Cardiac muscle cell (in vitro differentiated cells and primary cell): ENCODE measurements at regions not wholly inside any gene's neighbourhood (a gene's known extent, or its start where the extent isn't known, plus 50 kb on each side); places are given as distances from the start of the nearest gene placed in this dataset.
"Not testable (repeated sequence)": the region's sequence is repeated elsewhere in the genome, so short reads cannot be mapped to it uniquely, and the experiment has no call there.

Experiments used
- DNase-seq, 2 donors: peaks; one replicate each; pipeline versions ENCODE4 v3.0.0 to v3.0.0-alpha.2; 2010 to 2017; ENCODE audit warnings: low read depth in 1 of 2, low spot score in 1 of 2
- H3K27ac ChIP-seq: fragments of 200-600 bp; sonication (generic); 2 replicates; pipeline ENCODE4 v1.5.1; 2016
- H3K27me3 ChIP-seq: fragments of 200-600 bp; sonication (generic); 2 replicates; pipeline ENCODE4 v1.6.0; 2016; ENCODE audit warnings: control low read depth
- H3K36me3 ChIP-seq: fragments of 200-600 bp; sonication (generic); 2 replicates; pipeline ENCODE4 v1.5.1; 2016; ENCODE audit warnings: control low read depth
- H3K4me1 ChIP-seq: fragments of 200-600 bp; sonication (generic); 2 replicates; pipeline ENCODE4 v1.8.1; 2017; ENCODE audit warnings: low read depth, mild to moderate bottlenecking, mixed run types
- H3K4me3 ChIP-seq: fragments of 200-600 bp; sonication (generic); 2 replicates; pipeline ENCODE4 v1.5.1; 2016; ENCODE audit warnings: mild to moderate bottlenecking
- H3K9me3 ChIP-seq: fragments of 200-600 bp; sonication (generic); 2 replicates; pipeline ENCODE4 v1.5.1; 2017; ENCODE audit warnings: low read depth, mild to moderate bottlenecking, control low read depth
- TF ChIP-seq, protein P1 (sequence below): IDR thresholded peaks from 2 replicates; pipeline ENCODE4 v1.5.1; 2012; ENCODE audit warnings: low read depth, mild to moderate bottlenecking, low read length

DNA sequence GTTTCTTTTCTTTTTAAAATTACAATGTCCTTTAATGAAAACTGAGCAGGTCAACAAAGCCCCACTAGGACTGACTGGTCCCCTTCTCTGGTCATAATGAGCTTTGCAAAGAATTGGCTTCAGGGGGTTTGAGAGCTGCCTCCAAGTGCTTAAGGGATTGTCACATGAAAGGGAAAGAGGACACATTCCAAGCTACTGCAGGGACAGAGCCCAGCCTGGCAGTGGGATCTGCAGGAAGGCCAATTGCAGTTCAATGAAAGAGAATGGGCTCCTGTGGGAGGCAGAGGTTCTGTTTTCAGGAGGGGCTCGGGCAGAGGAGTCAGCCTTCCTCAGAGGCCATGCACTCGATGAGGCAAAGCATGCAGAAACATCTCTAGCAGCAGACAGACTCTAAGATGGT lies 84.1 kb upstream of the ACKR3 start:
- no peak for DNase-seq
- Histone ChIP-seq H3K27me3 (no peaks in the 10 kb centered on the region), H3K36me3 (no peaks in the 10 kb centered on the region), H3K27ac (no peak overlapping the region), H3K9me3 (peaks cover 3% of the 10 kb centered on the region), H3K4me1 (no peaks in the 10 kb centered on the region), H3K4me3 (no peak overlapping the region)
- TF ChIP-seq, protein P1, sequence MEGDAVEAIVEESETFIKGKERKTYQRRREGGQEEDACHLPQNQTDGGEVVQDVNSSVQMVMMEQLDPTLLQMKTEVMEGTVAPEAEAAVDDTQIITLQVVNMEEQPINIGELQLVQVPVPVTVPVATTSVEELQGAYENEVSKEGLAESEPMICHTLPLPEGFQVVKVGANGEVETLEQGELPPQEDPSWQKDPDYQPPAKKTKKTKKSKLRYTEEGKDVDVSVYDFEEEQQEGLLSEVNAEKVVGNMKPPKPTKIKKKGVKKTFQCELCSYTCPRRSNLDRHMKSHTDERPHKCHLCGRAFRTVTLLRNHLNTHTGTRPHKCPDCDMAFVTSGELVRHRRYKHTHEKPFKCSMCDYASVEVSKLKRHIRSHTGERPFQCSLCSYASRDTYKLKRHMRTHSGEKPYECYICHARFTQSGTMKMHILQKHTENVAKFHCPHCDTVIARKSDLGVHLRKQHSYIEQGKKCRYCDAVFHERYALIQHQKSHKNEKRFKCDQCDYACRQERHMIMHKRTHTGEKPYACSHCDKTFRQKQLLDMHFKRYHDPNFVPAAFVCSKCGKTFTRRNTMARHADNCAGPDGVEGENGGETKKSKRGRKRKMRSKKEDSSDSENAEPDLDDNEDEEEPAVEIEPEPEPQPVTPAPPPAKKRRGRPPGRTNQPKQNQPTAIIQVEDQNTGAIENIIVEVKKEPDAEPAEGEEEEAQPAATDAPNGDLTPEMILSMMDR = no peak

DNA sequence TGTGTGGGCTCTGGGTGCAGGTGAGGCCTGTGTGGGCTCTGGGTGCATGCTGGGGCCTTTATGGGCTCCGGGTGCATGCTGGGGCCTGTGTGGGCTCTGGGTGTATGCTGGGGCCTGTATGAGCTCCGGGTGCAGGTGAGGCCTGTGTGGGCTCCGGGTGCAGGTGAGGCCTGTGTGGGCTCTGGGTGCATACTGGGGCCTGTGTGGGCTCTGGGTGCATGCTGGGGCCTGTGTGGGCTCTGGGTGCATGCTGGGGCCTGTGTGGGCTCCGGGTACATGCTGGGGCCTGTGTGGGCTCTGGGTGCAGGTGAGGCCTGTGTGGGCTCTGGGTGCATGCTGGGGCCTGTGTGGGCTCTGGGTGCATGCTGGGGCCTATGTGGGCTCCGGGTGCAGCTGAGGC lies 80.5 kb upstream of the ACKR3 start:
- H3K27me3 ChIP-seq, H3K9me3 ChIP-seq, DNase-seq, H3K36me3 ChIP-seq, H3K27ac ChIP-seq, H3K4me1 ChIP-seq, H3K4me3 ChIP-seq: not testable (repeated sequence)

- Histone ChIP-seq H3K27me3 (no peaks in the 10 kb centered on the region), H3K27ac (no peak overlapping the region), H3K4me3 (no peak overlapping the region), H3K9me3 (no peaks in the 10 kb centered on the region), H3K36me3 (no peaks in the 10 kb centered on the region), H3K4me1 (no peaks in the 10 kb centered on the region)
- DNase-seq = no peak
- TF ChIP-seq, protein P1 = no peak
Measured at GRCh38 chr2:236489895-236490404, 79.7 kb upstream of the ACKR3 start.

DNA sequence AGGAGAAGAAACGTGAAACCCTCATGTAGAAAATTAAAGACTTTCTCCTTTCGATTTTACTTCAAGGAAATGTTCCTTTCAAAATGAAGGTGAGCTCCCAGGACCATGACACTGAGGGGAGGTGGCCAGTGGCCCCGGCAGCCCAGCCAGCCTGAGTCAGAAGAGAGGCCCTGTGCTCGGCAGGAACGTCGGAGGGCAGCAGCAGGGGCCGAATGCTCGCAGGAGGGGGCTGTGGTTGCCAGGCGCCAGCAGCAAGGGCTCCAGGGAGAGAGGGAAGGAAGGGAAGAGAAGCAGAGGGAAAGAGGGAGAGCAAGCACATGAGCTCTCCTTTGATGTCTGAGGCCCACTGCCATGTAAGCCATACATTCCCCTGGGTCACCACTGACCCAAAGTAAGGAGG lies 73.3 kb upstream of the ACKR3 start:
- TF ChIP-seq, protein P1 = no peak
- no peaks in the 10 kb centered on the region for H3K9me3 ChIP-seq
- no peaks in the 10 kb centered on the region for H3K27me3 ChIP-seq
- no peak overlapping the region for H3K4me3 ChIP-seq
- no peak for DNase-seq
- no peaks in the 10 kb centered on the region for H3K4me1 ChIP-seq
- H3K27ac ChIP-seq = no peak overlapping the region
- no peaks in the 10 kb centered on the region for H3K36me3 ChIP-seq

- Histone ChIP-seq H3K27ac (no peak overlapping the region), H3K4me3 (no peak overlapping the region), H3K4me1 (peaks cover 8% of the 10 kb centered on the region), H3K36me3 (no peaks in the 10 kb centered on the region), H3K9me3 (no peaks in the 10 kb centered on the region), H3K27me3 (no peaks in the 10 kb centered on the region)
- peak in 1 of 2 donors; percentile 71 for DNase-seq
- TF ChIP-seq, protein P1 = no peak
Measured at GRCh38 chr2:236498369-236498768, 71.3 kb upstream of the ACKR3 start.

- Histone ChIP-seq H3K9me3 (no peaks in the 10 kb centered on the region), H3K4me1 (peaks cover 8% of the 10 kb centered on the region), H3K4me3 (no peak overlapping the region), H3K27ac (no peak overlapping the region), H3K36me3 (no peaks in the 10 kb centered on the region), H3K27me3 (no peaks in the 10 kb centered on the region)
- DNase-seq = no peak
- TF ChIP-seq, protein P1 = no peak
Measured at GRCh38 chr2:236499691-236500578, 69.7 kb upstream of the ACKR3 start.
